NCI-H1092 treated with DMSO at 0.1 percent for 48 hours (cell line): ENCODE measurements at regions not wholly inside any gene's neighbourhood (a gene's known extent, or its start where the extent isn't known, plus 50 kb on each side); places are given as distances from the start of the nearest gene placed in this dataset.

Experiments
- DNase-seq: peaks from one replicate; lab custom pipeline; 2025; lab: John Stamatoyannopoulos, UW

GRCh38 chr7:42492920-42493319, 255.9 kb upstream of the GLI3 start:
- DNase-seq = no peak

- DNase-seq = no peak
Observed at GRCh38 chr7:42491106-42491505, 254.1 kb upstream of the GLI3 start.

- no peak for DNase-seq
Observed at GRCh38 chr7:42489299-42489698, 252.3 kb upstream of the GLI3 start.

- no peak for DNase-seq
Observed at GRCh38 chr7:42485301-42485766, 248.3 kb upstream of the GLI3 start.

- DNase-seq = no peak
Observed at GRCh38 chr7:42483886-42484285, 246.9 kb upstream of the GLI3 start.

- no peak for DNase-seq
Observed at GRCh38 chr7:42479816-42480633, 243.0 kb upstream of the GLI3 start.

GRCh38 chr7:42479452-42479815, 242.4 kb upstream of the GLI3 start:
- DNase-seq = no peak

- no peak for DNase-seq
Observed at GRCh38 chr7:42478717-42479116, 241.7 kb upstream of the GLI3 start.

GRCh38 chr7:42476255-42476654, 239.2 kb upstream of the GLI3 start:
- no peak for DNase-seq

- DNase-seq = no peak
Observed at GRCh38 chr7:42475082-42475481, 238.1 kb upstream of the GLI3 start.

GRCh38 chr7:42473099-42473498, 236.1 kb upstream of the GLI3 start:
- no peak for DNase-seq

- DNase-seq = no peak
Observed at GRCh38 chr7:42471573-42472174, 234.7 kb upstream of the GLI3 start.

- peak; percentile 33 for DNase-seq
Observed at GRCh38 chr7:42469341-42469740, 232.3 kb upstream of the GLI3 start.

- DNase-seq = no peak
Observed at GRCh38 chr7:42468471-42468870, 231.5 kb upstream of the GLI3 start.

- DNase-seq = no peak
Observed at GRCh38 chr7:42461537-42461936, 224.5 kb upstream of the GLI3 start.

- DNase-seq = no peak
Observed at GRCh38 chr7:42460933-42461332, 223.9 kb upstream of the GLI3 start.

GRCh38 chr7:42460148-42460547, 223.1 kb upstream of the GLI3 start:
- DNase-seq = no peak

- DNase-seq = no peak
Observed at GRCh38 chr7:42457663-42458062, 220.7 kb upstream of the GLI3 start.

GRCh38 chr7:42456756-42457276, 219.8 kb upstream of the GLI3 start:
- DNase-seq = no peak

GRCh38 chr7:42456267-42456666, 219.3 kb upstream of the GLI3 start:
- DNase-seq = no peak

- DNase-seq = no peak
Observed at GRCh38 chr7:42453931-42454361, 216.9 kb upstream of the GLI3 start.

GRCh38 chr7:42452356-42452755, 215.3 kb upstream of the GLI3 start:
- no peak for DNase-seq

- no peak for DNase-seq
Observed at GRCh38 chr7:42449431-42449830, 212.4 kb upstream of the GLI3 start.
